AG20443 (cell line): ENCODE measurements at regions not wholly inside any gene's neighbourhood (a gene's known extent, or its start where the extent isn't known, plus 50 kb on each side); places are given as distances from the start of the nearest gene placed in this dataset.
A peak's percentile ranks its signal among the peaks of the same experiment; 100 is the strongest.

Source experiments
- DNase-seq: peaks from one replicate; pipeline ENCODE4 v3.0.0; 2012; ENCODE audit warnings: low spot score, mixed read lengths

DNA sequence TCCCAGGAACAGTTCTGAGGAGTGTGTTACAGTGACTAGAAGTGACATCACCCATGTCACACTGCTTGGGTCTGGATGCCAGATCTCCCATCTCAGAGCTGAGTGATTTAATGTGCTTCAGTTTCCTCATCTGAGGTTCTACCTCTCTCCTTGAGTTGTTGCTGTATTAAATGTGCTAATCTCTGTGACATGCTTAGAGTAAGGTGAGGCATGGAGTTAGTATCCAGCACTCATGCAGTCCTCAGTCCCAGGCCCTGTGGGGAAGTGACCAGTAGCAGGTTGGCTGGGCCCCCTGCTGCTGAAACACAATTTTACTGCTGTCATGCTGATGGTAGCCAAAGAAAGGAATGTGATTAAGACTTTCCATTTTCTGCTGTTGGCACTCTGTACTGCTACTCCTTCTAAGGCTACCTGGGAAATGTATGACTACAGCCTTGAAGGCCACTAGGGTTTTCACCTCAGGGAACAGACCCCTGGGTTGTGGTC lies 639.6 kb downstream of the MID1IP1 start:
- no peak for DNase-seq

DNA sequence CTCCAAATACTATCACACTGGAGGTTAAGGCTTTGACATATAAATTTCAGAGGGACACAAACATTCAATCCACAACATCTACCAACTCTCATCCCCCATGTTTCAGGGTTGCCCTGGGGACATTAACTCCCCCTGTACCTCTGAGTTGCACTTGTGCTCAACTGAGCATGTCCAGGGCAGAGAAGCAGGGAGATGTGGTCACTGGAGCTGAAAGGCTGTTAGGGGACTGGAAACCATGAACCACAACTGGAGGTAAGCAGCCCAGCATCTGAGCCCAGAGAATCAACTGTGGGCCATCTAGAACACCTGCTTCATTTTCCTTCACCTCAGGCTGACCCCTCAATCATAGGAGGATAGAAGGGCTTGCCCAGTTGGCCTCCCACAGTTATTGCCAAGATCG lies 641.1 kb downstream of the MID1IP1 start:
- DNase-seq = no peak

DNA sequence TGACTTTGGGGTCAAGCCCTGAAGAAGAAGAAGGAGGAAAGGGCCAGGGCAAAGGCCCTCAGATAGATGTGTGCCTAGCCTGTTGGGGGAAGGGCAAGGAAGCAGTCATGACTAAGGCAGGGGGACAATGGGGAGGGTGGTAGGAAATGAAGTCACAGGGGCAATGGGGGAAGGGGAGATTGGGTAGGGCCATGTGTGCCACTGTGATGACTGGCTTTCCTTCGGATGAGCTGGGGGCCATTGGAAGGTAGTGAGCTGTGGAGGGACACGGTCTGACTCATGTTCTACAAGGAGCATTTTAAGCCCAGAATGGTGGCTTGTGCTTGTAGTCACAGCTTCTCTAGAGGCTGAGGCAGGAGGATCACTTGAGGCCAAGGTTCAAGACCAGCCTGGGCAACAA lies 642.0 kb downstream of the MID1IP1 start:
- no peak for DNase-seq

DNA sequence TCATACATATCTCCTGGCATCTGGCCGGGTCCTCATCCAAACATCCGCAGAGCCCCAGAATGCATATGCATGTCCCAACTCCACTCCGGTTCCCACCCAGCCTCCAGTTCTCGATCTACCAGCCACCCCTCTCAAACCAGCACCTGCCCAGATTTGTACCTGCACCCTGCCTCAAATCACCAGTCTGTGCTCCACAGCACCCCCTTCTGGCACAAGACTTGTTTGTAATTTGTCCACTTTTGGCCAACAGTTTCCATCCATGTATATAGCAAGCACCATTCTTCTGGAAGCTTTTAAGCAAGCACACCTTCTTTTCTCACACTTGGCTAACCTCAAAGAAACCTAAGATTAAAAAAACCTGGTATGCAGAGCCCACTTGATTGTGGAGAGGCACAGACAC lies 644.1 kb downstream of the MID1IP1 start:
- DNase-seq = no peak

DNA sequence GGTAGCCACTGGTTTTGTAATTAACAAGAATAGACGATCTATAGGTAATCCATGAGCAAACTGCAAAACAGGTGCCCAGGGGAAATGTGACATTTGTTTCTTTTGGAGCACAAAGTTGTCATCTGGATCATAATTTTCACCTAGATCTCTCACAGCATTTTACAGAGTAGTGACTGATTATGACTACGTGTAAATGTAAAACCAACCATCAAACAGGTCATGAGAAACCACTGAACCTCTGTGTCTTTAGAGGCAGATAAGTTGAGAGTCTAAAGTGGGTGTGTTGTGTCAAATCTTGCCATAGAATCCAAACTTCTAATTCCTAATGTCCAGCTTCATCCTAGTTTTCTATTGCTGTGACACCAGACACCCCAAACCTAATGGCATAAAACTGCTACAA lies 648.1 kb downstream of the MID1IP1 start:
- no peak for DNase-seq

DNA sequence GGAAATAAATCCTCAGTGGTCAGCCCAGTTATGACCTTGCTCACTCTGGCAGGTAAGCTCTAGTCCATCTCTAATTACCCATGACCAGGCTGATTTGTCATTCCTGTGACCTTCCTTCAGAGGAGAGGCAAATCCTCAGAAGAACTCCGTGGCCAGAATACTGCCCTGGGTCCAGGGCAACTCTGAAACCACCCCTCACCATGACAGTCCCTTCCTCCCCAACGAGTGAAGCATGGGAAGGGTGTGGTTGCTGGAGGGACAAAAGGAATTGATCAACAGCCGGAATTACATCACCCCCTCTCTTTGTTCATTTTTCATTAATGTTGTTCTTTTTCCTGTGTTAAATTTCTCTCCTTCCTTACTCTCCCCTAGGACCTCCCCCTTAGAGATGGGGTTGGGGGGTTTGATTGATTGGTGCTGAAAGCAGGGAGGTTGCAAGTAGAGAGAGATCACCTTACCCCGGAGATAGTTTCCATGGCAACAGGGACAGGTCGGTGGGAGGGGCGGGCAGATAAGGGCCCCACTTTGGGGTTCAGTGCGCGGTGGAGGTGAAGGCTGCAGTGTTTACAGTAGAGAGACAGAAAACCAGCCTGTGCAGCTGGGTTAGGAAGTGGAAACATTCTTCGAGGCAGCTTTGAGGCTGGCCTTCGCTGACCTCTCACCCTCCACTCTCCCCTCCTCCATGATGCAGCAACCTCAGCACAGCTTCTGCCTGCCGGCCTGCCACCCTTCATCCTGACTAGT lies 647.4 kb downstream of the BCOR start:
- no peak for DNase-seq

DNA sequence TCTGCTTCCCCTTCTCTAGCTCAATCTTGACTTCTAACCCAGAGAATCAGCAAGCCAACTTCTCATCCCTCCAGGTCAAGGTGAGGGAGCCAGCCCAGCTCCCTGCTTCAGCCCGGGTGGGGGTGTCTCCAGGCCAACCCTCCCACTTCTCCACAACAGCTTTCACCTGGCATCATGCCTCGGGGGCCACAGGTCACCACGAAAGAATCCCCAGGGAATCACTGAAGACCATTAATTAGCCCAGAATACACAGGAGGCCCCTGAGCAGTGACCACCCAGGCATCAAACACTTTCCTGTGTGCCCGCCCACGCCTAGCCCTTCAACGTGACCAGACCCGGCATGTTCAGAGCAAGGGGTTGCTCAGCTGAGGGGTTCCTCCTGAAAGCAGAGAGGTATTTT lies 646.7 kb downstream of the BCOR start:
- DNase-seq = no peak

DNA sequence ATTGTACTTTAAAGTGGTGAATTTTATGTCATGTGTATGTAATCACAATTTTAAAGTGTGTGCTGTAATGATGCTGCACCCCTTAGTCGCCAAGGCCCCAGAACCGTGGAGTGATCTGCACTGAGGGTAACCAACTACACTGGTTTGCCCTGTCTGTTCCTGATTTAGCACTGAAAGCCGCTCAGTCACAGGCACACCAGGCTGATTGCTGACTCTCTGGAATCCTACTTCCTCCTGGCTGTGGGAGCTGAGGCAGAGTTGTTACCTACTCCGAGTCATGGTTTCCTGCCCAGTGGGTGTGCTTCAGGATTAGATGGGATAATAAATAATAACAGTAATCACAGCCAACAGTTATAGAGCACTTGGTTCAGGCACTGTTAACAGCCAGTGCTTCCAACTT lies 645.4 kb downstream of the BCOR start:
- no peak for DNase-seq

DNA sequence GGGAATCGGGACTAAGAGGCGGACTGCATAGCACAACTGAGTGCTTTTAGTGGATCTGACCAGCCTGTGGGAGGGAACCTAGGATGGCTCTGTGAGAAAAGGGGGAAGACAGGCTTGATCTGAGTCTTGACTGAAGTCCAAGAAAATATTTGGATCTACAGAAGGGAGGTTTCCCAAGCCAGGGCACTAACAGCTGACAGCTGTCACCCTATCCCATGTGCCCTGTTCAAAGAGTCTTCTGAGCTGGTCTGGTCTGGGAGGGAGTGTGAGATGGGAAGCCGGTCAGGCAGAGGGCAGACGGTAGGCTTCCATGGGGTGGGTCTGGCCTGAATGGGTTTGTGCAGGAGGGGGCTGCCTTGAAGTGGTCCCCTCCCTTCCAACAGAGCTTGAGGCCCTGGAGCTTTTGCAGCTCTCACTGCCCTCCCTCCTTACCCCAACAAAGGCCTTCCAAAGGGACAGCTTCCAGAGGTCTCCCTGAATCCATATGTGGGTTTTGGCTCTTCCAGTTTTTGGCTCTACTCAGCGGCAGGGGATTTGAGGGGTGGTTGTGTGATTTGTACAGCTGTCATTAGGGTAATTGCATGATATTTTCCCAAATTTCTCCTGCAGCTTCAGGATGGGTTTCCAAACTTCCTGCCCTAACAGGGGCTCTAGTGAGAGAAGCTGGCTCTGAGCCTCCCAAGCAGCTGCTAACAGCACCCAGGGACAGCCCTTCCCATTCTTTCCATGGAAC lies 643.7 kb downstream of the BCOR start:
- DNase-seq = no peak

DNA sequence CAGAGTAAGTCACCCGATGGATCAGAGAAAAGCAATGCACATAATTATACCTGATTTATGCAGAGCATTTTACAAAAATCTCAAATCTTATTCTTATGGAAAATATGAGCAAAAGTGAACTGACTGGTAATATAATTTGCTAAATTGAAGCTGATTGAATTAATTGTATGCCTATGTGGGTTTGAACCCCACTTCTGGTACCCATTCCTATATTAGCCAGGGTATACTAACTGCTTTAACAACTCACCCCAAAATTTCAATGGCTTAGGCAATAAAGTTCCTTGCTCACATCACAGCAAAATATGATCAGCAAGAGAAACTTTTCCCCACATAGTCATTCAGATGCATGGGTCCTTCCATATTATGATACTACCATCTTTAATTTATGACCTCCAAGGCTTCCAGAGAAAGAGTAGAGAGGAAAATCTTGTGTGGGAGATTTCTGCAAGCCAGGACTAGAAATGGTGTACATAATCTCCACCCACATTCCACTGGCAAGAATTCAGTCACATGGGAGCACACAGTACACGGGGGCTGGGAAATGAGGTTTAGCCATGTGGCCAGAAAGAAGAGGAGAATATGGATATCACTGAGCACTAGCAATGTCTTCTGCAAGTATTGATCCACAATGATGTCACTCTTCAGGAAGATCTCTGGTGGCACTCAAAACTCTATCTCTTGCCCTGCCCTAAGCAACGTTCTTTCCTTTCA lies 640.7 kb downstream of the BCOR start:
- DNase-seq = peak; percentile 19

DNA sequence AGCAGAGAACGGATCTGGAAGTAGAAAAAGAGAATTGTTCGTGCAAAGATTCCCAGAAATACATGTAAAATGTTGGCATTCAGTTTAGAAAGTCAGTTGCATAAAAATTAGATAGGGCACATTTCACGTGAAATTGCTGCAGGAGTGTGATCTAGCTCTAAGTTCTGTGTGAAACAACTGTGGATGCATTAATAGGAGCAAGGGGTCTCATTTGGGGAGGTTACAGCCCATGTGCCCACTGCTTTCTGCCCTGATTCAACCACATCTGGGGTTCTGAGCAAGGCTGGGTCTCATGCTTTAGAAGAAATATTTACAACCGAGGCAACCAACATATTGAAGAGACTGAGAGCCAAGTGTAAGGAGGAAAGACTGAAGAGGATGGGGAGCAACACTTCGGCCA lies 639.0 kb downstream of the BCOR start:
- DNase-seq = no peak

DNA sequence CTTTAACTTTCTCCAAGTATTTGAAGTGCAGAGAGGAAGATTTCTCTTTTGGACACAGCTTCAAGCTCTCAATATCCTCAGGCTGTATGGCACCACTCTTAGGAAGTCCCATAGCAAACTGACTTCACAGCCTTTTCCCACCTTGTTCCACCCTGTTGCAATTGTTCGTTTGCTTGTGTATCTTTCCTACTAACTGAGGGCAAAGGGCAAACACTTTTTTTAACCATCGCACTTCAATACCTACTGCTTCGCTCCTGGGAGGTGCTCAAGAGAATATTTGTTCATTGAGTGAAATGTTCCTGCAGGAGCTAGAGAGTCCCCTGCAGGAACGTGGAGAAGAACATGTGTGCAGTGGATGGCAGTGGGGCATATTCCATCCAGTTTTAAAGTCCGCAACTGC lies 638.6 kb downstream of the BCOR start:
- no peak for DNase-seq

DNA sequence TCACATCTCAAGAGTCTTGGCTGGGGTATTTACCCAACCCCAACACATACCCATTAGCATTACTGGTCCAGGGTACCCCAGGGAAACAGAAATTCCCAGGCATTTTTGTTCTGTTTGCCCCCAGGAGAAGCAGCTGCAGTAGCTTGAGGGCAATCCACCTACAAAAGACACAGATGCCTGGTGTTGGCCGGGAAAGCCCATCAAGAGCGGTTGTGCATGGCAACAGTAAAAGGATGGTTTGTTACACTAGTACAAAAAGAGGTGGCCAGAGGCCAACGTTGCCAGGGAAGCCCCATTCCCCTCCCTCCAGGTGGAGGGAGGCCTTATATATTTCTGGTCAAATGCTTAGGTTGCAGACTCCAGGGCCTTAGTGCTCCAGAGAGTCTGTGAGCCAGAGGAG lies 637.8 kb downstream of the BCOR start:
- no peak for DNase-seq

DNA sequence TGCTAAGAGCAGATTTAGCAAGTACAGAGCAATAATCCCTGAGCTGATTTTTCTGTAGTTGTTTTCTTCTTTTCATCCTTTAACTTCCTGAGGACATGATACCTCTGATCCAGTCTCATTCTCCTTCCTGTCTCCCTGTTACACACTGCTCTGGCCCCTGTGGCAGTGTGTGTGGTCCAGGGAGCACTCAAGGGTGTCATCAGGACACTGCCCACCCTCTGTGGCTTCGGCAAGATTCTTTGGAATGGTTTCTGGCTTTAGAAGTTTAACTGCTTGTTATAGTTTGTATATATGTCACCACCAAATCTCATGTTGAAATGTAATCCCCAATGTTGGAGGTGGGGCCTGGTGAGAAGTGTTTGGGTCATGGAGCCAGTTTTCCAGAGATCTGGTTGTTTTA lies 637.3 kb downstream of the BCOR start:
- no peak for DNase-seq

DNA sequence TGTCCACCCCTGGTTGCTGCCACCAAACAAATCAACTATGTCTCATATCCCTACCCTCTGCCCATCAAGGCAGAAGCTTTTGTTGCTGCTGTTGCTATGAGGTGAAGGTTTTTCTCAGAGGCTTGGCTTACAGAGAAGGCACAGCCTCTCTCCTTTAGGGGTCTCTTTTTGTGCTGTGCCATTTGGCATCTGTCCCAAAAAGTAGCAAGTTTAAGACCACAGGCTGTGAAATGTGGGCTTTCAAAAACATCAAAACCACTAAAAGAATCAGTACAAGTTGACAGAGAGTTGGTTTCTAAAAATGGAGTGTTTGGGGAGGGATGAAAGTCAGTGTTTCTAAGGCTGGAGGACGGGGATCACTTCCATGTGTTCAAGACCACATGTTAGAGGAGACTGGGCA lies 634.9 kb downstream of the BCOR start:
- no peak for DNase-seq

DNA sequence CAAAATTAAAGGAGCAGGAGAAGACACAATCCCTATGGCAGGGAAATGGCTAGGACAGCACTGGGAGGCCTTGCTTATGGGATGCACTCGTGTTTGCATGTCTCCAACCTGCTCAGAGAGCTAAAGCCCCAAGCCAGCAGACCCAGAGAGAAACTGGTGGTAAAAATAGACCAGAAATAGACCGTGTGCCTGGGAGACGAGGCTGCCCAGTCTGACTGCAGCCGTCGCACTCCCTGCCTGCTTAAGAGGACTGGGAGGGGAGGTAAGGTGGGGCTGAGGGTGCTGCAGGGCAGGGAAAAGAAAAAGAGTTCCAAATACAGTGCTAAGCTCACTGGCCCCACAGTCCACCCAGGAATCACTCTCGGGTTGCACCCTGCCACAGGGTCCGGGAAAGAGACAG lies 633.5 kb downstream of the BCOR start:
- no peak for DNase-seq

DNA sequence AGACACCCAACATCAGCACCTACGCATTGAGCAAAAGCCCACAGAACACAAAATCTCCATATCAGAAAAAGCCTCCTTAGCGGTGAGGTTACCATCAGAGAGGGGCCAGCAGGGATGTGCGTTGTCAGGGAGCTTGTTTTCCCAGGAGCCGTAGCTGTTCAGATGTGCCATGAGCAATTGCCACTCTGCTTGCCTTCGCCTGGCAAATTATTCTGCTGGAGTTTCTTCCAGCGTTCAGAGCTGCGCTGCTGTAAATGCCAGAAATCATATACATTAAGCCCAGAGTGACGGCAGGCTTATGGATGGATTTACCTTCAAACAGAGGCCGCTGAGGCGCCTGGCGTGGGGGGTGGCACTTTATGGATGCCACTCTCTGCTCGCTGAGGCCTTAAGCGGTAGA lies 632.3 kb downstream of the BCOR start:
- no peak for DNase-seq

DNA sequence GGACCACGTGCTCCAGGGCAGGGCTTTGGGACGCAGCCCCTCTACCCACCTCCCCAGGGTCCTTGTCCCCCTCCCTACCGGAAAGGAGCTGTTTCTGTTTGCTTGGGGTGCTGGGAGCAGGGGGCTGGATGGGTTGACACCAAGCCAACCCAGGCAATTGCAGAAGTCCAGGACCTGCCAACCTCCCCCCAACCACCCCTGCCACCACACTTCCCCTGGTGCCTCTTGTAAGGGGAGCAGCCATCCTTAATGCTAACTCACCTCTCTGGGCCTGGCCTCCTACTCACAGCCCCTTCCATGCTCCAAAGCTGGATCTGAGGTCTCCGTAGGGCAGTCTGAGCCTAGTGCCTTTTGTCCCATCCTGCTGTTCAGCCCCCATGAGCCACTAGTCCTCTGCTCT lies 631.9 kb downstream of the BCOR start:
- DNase-seq = no peak

DNA sequence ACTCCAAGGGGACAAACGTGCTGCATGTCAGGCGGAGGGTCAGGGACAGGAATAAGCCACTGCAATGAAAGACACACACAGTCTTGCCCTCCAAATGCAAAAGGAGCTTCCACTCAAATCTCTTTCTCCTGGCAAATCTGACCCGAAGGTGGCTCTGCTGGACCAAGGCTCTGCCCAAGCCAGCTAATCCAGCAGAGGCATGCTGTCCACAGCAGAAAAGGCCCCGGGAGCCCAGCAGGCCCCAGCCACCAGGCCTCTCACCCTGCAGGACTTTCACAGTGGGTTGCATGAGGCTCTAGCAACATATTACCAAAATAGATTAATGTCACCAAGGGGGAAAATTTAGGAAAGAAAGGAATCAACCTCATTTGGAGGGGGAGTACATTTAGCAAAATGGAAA lies 628.6 kb downstream of the BCOR start:
- DNase-seq = no peak

DNA sequence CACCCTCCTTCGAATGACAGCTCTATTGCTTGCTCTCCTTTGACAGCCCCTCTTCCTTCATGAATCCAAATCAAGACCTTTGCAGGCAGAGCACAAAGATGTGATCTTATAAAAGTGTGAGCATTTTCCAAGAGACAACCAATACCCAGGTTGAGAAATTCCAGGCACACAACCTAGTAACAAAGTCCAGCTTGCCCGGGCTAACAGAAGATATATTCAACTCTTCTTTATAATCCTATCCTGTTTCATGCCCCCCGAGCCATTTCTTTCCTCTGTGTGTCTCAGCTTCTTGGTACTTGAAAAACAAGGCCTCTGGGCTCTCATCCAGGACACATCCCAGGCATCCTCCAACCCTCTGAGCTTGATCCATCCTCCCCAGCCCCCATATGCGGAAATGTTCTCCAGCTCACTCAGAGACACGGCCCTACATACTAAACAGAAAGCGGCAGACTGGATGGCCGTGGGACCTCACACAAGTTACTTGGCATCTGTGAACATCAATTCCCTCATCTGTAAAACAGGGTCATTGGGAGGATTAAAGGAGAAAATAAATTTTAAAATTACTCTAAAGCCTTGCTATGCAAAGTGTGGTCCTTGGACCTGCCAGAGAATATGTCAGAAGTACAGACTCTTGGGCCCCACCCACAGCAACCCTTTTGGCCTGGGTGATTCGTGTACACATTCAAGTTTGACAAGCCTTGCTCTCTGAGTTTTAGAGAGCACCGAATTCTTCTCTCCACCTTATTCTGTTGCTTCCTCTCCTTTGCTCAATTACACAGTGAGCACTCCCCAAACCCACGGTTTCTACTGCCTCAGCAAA lies 627.0 kb downstream of the BCOR start:
- peak; percentile 49 for DNase-seq

DNA sequence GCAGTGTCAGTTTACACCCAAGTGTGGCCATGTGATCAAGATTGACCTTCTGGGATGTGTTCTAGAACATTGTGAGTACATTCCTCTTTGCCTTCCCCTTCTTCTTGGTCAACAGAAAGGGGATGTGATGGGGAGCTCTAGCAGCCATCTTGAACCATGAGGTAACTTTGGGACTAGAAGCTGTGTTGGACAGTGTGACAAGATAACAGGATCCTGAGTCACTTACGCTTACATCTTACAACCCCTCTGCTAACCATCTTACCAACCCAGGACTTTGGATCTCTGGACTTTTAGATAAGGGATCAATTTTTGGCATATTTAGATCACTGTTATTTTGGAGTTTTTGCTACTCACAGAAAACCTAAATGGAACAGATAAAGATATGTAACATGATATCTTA lies 625.6 kb downstream of the BCOR start:
- no peak for DNase-seq

DNA sequence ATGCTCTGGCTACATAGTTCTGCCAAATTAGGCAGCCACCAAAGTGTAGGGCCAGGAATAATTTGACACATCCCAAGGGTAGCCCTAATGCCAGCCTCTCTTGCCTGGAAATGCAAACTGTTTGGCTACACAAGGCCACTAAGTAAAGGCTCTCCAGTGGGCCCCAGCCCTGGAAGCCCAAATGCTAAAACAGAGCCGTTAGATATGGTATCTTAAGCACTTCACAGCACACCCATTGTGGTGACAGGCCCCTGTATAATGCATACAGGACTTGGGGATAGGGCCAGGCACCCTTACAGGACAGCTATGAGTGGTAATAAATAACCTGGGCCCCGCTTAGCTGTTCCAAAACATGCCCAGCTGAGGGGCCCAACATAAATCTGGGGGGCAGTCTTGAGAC lies 623.9 kb downstream of the BCOR start:
- DNase-seq = no peak
